ENCODE measurements at regions not wholly inside any gene's neighbourhood (a gene's known extent, or its start where the extent isn't known, plus 50 kb on each side); places are given as distances from the start of the nearest gene placed in this dataset.

- TF ChIP-seq POLR2A (IDR thresholded peaks at IDR 0.05; ENCODE audit: low read length): no peak
- no peak for TF ChIP-seq GATA1 (IDR thresholded peaks at IDR 0.05; ENCODE audit: low read depth, low read length)
- peak; percentile 1 to 12 for DNase-seq
These were observed 465.5 kb downstream of the DNAH5 start for GRCh38 chr5:13478831-13479465.

GRCh38 chr5:13477118-13477737, 467.3 kb downstream of the DNAH5 start:
- no peak for DNase-seq
- no peak for TF ChIP-seq GATA1 (IDR thresholded peaks at IDR 0.05; ENCODE audit: low read depth, low read length)
- TF ChIP-seq POLR2A (IDR thresholded peaks at IDR 0.05; ENCODE audit: low read length): no peak

GRCh38 chr5:13472842-13473241, 471.6 kb downstream of the DNAH5 start:
- TF ChIP-seq GATA1 (IDR thresholded peaks at IDR 0.05; ENCODE audit: low read depth, low read length): no peak
- no peak for TF ChIP-seq POLR2A (IDR thresholded peaks at IDR 0.05; ENCODE audit: low read length)
- no peak for DNase-seq

GRCh38 chr5:13470975-13471374, 473.5 kb downstream of the DNAH5 start:
- DNase-seq: no peak
- TF ChIP-seq POLR2A (IDR thresholded peaks at IDR 0.05; ENCODE audit: low read length) (no peak), GATA1 (IDR thresholded peaks at IDR 0.05; ENCODE audit: low read depth, low read length) (no peak)

GRCh38 chr5:13470263-13470662, 474.2 kb downstream of the DNAH5 start:
- no peak for TF ChIP-seq POLR2A (IDR thresholded peaks at IDR 0.05; ENCODE audit: low read length)
- TF ChIP-seq GATA1 (IDR thresholded peaks at IDR 0.05; ENCODE audit: low read depth, low read length): no peak
- DNase-seq: no peak

- DNase-seq: no peak
These were observed 479.8 kb downstream of the DNAH5 start for GRCh38 chr5:13464532-13465193.

GRCh38 chr5:13460587-13460986, 483.9 kb downstream of the DNAH5 start:
- no peak for DNase-seq
- TF ChIP-seq POLR2A (IDR thresholded peaks at IDR 0.05; ENCODE audit: low read length) (no peak), GATA1 (IDR thresholded peaks at IDR 0.05; ENCODE audit: low read depth, low read length) (no peak)

More at GRCh38 chr5:13464532-13465193, 479.8 kb downstream of the DNAH5 start:
- TF ChIP-seq GATA1 (IDR thresholded peaks at IDR 0.05; ENCODE audit: low read depth, low read length) (no peak), POLR2A (IDR thresholded peaks at IDR 0.05; ENCODE audit: low read length) (no peak)

GRCh38 chr5:13454050-13454449, 490.4 kb downstream of the DNAH5 start:
- TF ChIP-seq POLR2A (IDR thresholded peaks at IDR 0.05; ENCODE audit: low read length) (no peak), GATA1 (IDR thresholded peaks at IDR 0.05; ENCODE audit: low read depth, low read length) (no peak)
- DNase-seq: no peak

- no peak for TF ChIP-seq POLR2A (IDR thresholded peaks at IDR 0.05; ENCODE audit: low read length)
- TF ChIP-seq GATA1 (IDR thresholded peaks at IDR 0.05; ENCODE audit: low read depth, low read length): no peak
- no peak for DNase-seq
These were observed 495.6 kb downstream of the DNAH5 start for GRCh38 chr5:13448843-13449242.

- DNase-seq: no peak
- TF ChIP-seq POLR2A (IDR thresholded peaks at IDR 0.05; ENCODE audit: low read length) (no peak), GATA1 (IDR thresholded peaks at IDR 0.05; ENCODE audit: low read depth, low read length) (no peak)
These were observed 505.1 kb downstream of the DNAH5 start for GRCh38 chr5:13439430-13439829.

- no peak for DNase-seq
- TF ChIP-seq POLR2A (IDR thresholded peaks at IDR 0.05; ENCODE audit: low read length): no peak
- TF ChIP-seq GATA1 (IDR thresholded peaks at IDR 0.05; ENCODE audit: low read depth, low read length): no peak
These were observed 516.5 kb downstream of the DNAH5 start for GRCh38 chr5:13427827-13428557.

GRCh38 chr5:13412040-13412595, 532.4 kb downstream of the DNAH5 start:
- no peak for TF ChIP-seq POLR2A (IDR thresholded peaks at IDR 0.05; ENCODE audit: low read length)
- TF ChIP-seq GATA1 (IDR thresholded peaks at IDR 0.05; ENCODE audit: low read depth, low read length): no peak
- no peak for DNase-seq

- no peak for DNase-seq
- TF ChIP-seq GATA1 (IDR thresholded peaks at IDR 0.05; ENCODE audit: low read depth, low read length): no peak
These were observed 535.9 kb downstream of the DNAH5 start for GRCh38 chr5:13408616-13409015.

GRCh38 chr5:13403351-13403750, 541.1 kb downstream of the DNAH5 start:
- no peak for DNase-seq
- no peak for TF ChIP-seq POLR2A (IDR thresholded peaks at IDR 0.05; ENCODE audit: low read length)
- no peak for TF ChIP-seq GATA1 (IDR thresholded peaks at IDR 0.05; ENCODE audit: low read depth, low read length)
